GM18517 (cell line): ENCODE measurements at regions not wholly inside any gene's neighbourhood (a gene's known extent, or its start where the extent isn't known, plus 50 kb on each side); places are given as distances from the start of the nearest gene placed in this dataset.
"Not testable (repeated sequence)": the region's sequence is repeated elsewhere in the genome, so short reads cannot be mapped to it uniquely, and the experiment has no call there.

Source experiments
- ATAC-seq: cut with Tn5 transposase; IDR thresholded peaks from one replicate; pipeline ENCODE4 v1.9.1; 2021; ENCODE audit warnings: mild to moderate bottlenecking, moderate library complexity; ENCODE audit not compliant: unreplicated experiment

GRCh38 chr2:217604527-217605194 is 398.1 kb downstream of the TNS1 start:
- ATAC-seq: no peak

DNA sequence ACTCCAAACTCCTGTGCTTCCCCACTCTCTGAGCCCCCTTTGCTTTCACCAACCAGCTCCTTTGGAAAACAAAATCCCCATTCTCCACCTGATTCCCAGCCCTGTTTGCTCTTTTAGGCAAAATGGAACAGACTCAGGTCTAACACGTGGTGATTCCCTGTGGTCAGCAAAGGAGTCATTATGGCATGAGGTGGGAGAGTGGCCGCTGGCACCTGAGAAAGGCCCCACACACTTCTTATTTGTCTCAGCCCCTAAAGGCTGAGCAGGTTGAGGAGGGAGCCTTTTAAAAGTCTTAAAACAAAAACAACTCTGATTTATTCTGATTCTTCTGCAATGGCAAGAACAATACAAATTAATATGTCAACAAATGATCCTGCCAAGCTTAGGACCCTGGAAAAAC is 401.2 kb downstream of the TNS1 start:
- no peak for ATAC-seq

DNA sequence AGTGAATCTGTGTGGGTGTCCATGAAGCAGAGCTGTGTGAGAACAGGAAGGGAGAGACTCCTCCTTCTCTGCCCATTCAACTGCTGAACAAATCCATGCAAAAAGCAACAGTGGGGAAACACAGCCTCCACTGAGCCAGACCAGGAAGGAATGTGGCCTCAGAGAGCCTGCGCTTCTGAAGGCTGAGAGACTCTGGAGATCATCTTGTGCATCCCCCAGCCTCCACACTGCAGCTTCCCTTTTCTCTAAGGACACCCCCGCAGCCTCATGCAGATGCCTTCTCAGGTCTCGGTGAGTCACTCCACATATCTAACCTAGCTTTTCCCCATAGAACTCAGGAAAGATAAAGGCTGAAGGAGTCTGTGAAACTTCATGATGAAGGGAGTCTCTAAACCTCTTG is 402.9 kb downstream of the TNS1 start:
- ATAC-seq: no peak

DNA sequence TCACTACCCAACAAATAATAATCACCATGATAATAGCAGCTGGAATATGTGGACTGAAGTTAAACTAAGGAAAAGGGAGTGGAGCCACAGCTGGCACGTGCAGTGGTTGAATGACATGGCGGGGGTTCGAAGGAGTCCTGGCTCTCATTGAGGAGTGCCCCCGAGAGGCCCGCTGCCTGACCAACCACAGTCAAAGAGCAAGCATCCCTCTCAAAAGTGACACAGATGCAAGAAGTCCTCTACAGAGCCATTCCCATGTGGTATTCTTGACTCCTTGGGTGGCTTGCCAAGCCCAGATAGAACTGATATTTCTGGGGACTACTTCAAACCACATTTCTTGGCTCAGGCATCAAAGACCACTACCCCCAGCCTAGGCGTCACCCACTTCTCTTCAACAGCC is 405.1 kb downstream of the TNS1 start:
- ATAC-seq: no peak

DNA sequence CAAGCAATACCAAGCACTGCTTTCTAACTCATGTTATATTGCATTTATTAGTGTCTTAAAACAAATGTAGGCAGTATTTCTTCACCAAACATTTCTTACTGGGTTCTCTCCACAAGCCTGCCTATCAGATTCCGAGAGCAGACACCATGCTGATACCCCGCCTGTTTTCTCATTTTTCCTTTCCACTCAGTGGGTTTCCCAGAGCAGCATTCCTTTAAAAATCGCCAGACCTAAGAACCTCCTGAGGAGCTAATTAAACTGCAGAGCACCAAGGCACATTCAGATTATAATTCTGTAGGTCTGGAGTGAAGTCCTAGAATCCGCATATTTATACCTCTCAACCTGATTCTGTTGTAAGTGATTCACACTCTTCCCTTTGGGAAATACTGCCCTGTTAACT is 405.6 kb downstream of the TNS1 start:
- no peak for ATAC-seq

- no peak for ATAC-seq
Observed at GRCh38 chr2:217593732-217594131, 409.1 kb downstream of the TNS1 start.

- no peak for ATAC-seq
Observed at GRCh38 chr2:217588266-217588665, 414.5 kb downstream of the TNS1 start.

DNA sequence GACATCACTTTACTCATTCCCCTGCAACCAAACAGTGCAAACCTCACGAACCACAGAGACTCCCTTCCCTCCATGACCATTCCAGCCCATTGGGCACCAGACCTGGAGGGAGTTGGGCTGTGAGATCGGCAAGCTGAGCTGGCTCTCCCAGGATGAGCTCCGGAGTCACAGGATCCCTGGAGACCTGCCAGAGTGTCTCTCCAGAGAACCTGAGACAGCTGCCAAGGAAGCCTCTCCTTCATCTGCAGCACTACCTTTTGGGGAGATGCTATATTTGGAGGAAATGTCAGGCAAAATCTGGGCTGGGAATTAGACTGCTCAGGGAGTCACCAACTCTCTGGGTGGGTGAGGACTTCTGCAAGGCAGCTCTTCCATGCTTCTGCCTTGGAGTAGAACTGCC is 417.4 kb downstream of the TNS1 start:
- ATAC-seq: no peak

DNA sequence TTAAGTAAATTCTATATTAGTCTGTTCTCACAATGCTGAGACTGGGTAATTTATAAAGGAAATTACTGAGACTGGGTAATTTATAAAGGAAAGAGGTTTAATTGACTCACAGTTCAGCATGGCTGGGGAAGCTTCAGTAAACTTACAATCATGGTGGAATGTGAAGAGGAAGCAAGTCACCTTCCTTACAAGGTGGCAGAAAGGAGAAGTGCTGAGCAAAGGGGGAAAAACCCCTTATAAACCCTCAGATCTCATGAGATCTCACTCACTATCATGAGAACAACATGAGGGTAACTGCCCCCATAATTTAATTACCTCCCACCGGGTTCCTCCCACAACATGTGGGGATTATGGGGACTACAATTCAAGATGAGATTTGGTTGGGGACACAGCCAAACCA is 422.4 kb downstream of the TNS1 start:
- ATAC-seq: not testable (repeated sequence)

DNA sequence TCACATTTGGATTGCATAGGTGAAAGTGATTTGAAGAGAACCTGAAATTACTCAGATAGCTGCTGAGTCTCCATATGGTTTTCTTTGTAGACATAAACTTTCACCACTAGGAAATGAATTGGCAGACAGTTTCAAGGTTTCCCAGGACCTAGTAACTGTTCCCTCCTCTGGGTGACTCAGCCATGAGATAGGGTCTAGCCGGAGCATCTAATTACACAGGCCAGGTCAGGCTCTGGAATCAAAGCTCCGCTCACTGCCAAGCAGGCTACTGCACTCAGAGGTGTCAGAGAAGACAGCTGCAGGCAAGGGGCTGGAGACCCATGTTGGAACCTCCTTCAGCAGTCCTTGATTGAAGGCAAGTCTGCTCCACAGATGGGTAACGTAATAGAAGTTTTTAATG is 429.2 kb downstream of the TNS1 start:
- ATAC-seq: no peak

DNA sequence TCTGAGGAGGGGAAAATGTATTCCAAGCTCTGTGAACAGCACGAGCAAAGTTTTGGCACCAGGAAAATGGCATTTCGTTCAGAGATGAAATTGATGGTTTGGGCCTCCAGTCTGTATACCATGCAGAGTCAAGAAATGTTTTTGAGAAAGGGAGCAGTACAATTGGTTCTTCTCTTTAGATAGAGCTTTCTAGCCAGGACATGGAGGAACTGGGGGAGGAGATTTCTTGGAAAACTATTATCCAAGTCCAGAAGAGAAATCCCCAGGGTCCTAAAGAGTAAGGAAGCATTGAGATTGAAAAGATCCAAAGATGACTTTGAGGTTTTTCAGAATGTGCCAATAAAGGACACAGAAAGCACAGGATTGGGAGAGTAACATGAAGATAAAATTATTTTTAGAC is 432.4 kb downstream of the TNS1 start:
- ATAC-seq: no peak

GRCh38 chr2:217568289-217568971 is 434.4 kb downstream of the TNS1 start:
- no peak for ATAC-seq

- ATAC-seq: no peak
Observed at GRCh38 chr2:217563565-217563964, 439.2 kb downstream of the TNS1 start.

DNA sequence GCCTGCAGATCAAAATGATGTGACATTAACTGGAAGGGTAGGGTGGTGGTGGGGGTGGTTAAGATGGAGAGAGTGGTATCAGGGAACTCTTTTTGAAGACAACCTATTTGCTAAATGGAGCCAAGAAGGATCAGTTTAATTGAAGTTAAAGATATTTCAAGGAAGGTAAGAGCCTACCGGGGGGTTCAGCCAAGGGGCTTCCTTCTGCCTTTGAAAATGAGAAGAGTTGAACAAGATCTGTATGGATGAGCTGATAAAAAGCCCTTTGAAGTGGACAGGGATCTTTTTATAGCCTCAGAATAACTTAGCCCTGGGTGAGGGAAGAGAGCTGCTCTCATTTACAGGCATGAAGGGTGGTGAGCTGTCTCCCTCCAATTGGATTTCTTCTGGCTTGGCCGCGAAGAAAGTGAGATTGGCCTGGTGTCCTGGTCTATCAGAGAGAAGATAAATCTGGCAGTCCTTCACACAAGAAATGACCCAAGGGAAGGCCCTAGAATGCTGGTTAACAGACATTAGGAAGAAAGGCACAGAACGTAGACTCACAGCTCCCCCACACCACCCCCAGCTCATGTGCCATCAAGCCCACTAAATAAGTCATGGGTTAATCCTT is 439.8 kb downstream of the TNS1 start:
- no peak for ATAC-seq

DNA sequence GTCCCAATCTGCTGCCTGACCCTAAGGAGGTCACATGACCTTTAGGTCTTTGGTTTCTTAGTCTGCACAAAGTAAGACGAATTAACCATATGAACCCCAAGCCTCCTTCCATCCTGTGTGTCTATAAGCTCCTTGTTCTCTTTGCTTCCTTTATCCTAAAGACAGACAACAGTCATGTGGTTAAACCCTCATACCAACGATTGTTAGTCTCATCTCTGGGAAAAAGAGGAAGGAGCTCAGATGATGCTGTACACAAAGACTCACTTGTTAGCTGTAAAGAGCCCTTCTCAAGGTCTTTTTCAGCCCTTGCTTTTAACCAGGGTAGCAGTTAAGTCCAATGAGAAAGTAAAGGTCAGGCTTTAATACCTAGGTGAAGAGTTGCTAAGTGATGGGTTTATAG is 443.7 kb downstream of the TNS1 start:
- ATAC-seq: no peak

GRCh38 chr2:217555081-217555876 is 447.5 kb downstream of the TNS1 start:
- no peak for ATAC-seq

GRCh38 chr2:217553679-217554078 is 449.1 kb downstream of the TNS1 start:
- no peak for ATAC-seq

DNA sequence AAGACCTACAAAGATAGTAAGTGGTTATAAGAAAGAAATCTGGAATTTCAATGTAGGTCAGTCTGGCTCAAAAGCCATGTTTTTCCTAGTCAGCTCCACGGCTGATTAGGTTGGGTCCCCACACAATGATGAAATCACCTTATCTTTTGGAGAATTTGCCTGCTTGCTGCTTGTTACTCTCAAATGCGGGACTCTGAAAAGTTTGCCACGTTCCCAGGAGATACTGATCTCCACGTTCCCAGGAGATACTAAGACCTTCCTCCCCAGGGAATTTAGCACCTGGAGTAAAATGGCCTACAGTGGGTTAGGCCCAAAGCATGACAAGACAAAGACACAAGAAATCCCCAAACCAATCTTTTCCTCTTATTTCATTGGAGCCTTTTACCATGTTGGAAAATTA is 449.6 kb downstream of the TNS1 start:
- no peak for ATAC-seq

GRCh38 chr2:217552081-217552480 is 450.7 kb downstream of the TNS1 start:
- no peak for ATAC-seq

DNA sequence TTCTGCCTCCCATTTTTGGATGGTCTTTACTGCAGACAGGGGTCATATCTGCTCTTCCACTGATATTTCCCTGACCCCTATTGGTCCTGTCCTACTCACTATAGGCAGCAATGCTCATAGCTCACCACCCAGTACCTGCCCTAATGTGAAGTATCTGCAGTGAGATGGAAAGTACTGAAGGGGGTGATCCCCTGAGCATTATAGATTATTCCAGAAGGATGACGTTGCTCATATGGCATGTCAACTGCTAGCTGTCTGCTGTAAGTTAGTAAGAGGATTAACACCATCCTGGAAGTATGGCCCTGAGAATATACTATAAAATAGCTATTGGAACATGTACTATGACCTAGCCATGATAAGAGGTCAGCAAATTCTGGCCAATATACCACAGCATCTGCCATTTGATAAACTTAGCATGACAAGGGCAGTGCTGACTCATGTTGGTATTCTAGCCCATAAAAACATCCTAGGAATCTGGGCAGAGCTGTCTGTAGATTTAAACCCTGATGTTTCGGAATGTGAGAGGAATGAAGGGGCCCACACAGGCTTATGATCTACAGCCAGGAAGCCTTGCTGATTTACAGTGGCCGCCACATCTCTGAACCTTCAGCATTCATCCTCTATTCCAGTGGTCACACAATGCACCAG is 451.4 kb downstream of the TNS1 start:
- no peak for ATAC-seq

- ATAC-seq: no peak
Observed at GRCh38 chr2:217539126-217539525, 463.7 kb downstream of the TNS1 start.
